ENCODE measurements at regions not wholly inside any gene's neighbourhood (a gene's known extent, or its start where the extent isn't known, plus 50 kb on each side); places are given as distances from the start of the nearest gene placed in this dataset.

- TF ChIP-seq CTCF (IDR thresholded peaks at IDR 0.05) (no peak), EP300 (IDR thresholded peaks at IDR 0.05) (no peak)
Observed at GRCh38 chr3:72370947-72371346, 477.3 kb downstream of the SHQ1 start.

All from gastroesophageal sphincter (tissue), 3 donors.